ENCODE measurements at regions not wholly inside any gene's neighbourhood (a gene's known extent, or its start where the extent isn't known, plus 50 kb on each side); places are given as distances from the start of the nearest gene placed in this dataset.

DNA sequence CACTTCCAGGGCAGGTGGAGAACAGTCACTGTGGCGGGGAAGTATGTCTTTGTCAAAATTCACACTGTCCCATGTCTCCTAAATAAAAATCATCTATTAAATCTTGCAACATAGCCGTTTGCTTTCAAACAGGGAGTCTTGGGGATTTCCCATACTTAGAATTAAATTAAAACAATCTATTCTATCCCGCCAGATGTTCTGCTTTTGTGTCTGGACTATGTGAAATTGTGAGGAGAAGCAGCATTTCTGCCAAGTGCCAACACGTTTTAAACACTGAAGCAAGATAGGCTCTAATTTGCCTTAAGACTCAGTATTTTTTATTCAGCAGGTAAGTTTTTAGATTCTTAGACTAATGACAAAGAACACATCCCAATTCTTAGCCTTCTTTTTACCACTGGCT, 73.7 kb downstream of the SPATA31C2 start:
- intact Hi-C loops (cut with micrococcal nuclease): no loop called here
- TF ChIP-seq CTCF (IDR thresholded peaks at IDR 0.05; ENCODE audit: unreplicated experiment): no peak

DNA sequence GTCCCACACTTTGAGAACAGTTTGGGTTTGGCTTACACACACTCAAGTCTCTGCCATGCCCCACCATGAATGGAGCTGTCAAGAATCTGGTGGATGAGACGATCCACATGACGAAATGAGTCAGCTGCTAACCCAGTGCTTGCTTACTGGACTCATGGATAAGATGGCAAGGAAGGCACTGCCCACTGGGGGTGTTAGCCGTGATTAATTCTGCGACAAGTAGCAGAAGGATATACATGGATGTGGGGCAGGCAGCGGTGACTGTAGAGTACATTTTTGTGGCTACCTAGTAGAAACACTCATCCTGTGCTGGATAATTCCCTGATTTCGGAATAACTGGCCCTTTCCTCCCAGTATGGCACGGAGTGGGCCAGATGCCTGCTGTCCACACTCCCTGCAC, 77.5 kb downstream of the SPATA31C2 start:
- Mint-ChIP-seq H3K27ac (ENCODE audit: low read depth, unreplicated experiment) (no peak overlapping the region), H3K9me3 (ENCODE audit: unreplicated experiment) (no peaks in the 10 kb centered on the region), H3K4me1 (ENCODE audit: insufficient read depth, unreplicated experiment) (peaks cover 6% of the 10 kb centered on the region), H3K27me3 (ENCODE audit: insufficient read depth, unreplicated experiment) (no peaks in the 10 kb centered on the region), H3K4me3 (ENCODE audit: unreplicated experiment) (no peak overlapping the region), H3K36me3 (ENCODE audit: insufficient read depth, unreplicated experiment) (no peaks in the 10 kb centered on the region)
- intact Hi-C loops (cut with micrococcal nuclease): no loop called here
- POLR2A ChIA-PET: no interaction called here
- no TSS peak for BruUV-seq (replicated peaks)
- CTCF ChIA-PET: interaction anchor here (1.2 kb wide), 1 partner anchor 16 kb away, joined by 3 read pairs; no protein-coding TSS in a partner anchor
- no peak for DNase-seq (ENCODE audit: unreplicated experiment)
- no peak for TF ChIP-seq CTCF (IDR thresholded peaks at IDR 0.05; ENCODE audit: unreplicated experiment)

More for the DNA sequence above, 73.7 kb downstream of the SPATA31C2 start:
- Mint-ChIP-seq H3K9me3 (ENCODE audit: unreplicated experiment) (no peaks in the 10 kb centered on the region), H3K36me3 (ENCODE audit: insufficient read depth, unreplicated experiment) (no peaks in the 10 kb centered on the region), H3K4me1 (ENCODE audit: insufficient read depth, unreplicated experiment) (no peaks in the 10 kb centered on the region), H3K27ac (ENCODE audit: low read depth, unreplicated experiment) (no peak overlapping the region), H3K27me3 (ENCODE audit: insufficient read depth, unreplicated experiment) (no peaks in the 10 kb centered on the region), H3K4me3 (ENCODE audit: unreplicated experiment) (no peak overlapping the region)
- CTCF ChIA-PET: interaction anchor here (1.2 to 1.9 kb wide), 2 partner anchors 12 to 43 kb away, joined by 4 to 7 read pairs; no protein-coding TSS in a partner anchor
- BruUV-seq (replicated peaks): no TSS peak
- no peak for DNase-seq (ENCODE audit: unreplicated experiment)
- POLR2A ChIA-PET: no interaction called here

- Mint-ChIP-seq H3K9me3 (ENCODE audit: unreplicated experiment) (no peaks in the 10 kb centered on the region), H3K27ac (ENCODE audit: low read depth, unreplicated experiment) (no peak overlapping the region), H3K36me3 (ENCODE audit: insufficient read depth, unreplicated experiment) (no peaks in the 10 kb centered on the region), H3K4me3 (ENCODE audit: unreplicated experiment) (no peak overlapping the region), H3K27me3 (ENCODE audit: insufficient read depth, unreplicated experiment) (no peaks in the 10 kb centered on the region), H3K4me1 (ENCODE audit: insufficient read depth, unreplicated experiment) (peaks cover 6% of the 10 kb centered on the region)
- BruUV-seq (replicated peaks): no TSS peak
- DNase-seq (ENCODE audit: unreplicated experiment): no peak
- ChIA-PET CTCF (interaction anchor here (0.6 to 1.2 kb wide), 2 partner anchors 17 to 28 kb away, joined by 3 read pairs; no protein-coding TSS in a partner anchor), POLR2A (no interaction called here)
- TF ChIP-seq CTCF (IDR thresholded peaks at IDR 0.05; ENCODE audit: unreplicated experiment): no peak
- intact Hi-C loops (cut with micrococcal nuclease): no loop called here
Measured at GRCh38 chr9:88059469-88059868, 78.8 kb downstream of the SPATA31C2 start.

DNA sequence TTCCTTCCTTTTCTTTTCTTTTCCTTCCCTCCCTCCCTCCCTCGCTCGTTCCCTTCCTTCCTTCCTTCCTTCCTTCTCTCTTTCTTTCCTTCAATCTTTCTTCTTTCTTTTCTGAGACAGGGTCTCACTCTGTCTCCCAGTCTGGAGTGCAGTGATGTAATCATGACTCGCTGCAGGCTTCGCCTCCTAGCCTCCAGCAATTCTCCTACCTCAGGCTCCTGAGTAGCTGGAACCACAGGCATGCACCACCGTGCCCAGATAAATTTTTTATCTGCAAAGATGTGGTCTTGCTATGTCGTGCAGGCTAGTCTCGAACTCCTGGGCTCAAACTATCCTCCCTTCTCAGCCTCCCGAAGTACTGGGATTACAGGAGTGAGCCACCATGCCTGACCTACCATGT, 81.4 kb downstream of the SPATA31C2 start:
- intact Hi-C loops (cut with micrococcal nuclease): no loop called here
- DNase-seq (ENCODE audit: unreplicated experiment): no peak
- no peaks in the 10 kb centered on the region for H3K36me3 Mint-ChIP-seq (ENCODE audit: insufficient read depth, unreplicated experiment)
- TF ChIP-seq CTCF (IDR thresholded peaks at IDR 0.05; ENCODE audit: unreplicated experiment): no peak
- H3K27ac Mint-ChIP-seq (ENCODE audit: low read depth, unreplicated experiment): peak overlapping the region; percentile 13
- no peaks in the 10 kb centered on the region for H3K9me3 Mint-ChIP-seq (ENCODE audit: unreplicated experiment)
- H3K4me3 Mint-ChIP-seq (ENCODE audit: unreplicated experiment): no peak overlapping the region
- no TSS peak for BruUV-seq (replicated peaks)
- ChIA-PET POLR2A (interaction anchor here (0.6 kb wide), 2 partner anchors 21 to 599 kb away, joined by 3 read pairs; no protein-coding TSS in a partner anchor), CTCF (no interaction called here)
- no peaks in the 10 kb centered on the region for H3K27me3 Mint-ChIP-seq (ENCODE audit: insufficient read depth, unreplicated experiment)
- H3K4me1 Mint-ChIP-seq (ENCODE audit: insufficient read depth, unreplicated experiment): peaks cover 6% of the 10 kb centered on the region
